LNCaP clone FGC (cell line): ENCODE measurements at regions not wholly inside any gene's neighbourhood (a gene's known extent, or its start where the extent isn't known, plus 50 kb on each side); places are given as distances from the start of the nearest gene placed in this dataset.

Experiments
- DNase-seq: peaks from one replicate; pipeline ENCODE4 v3.0.0-alpha.2; 2011; ENCODE audit warnings: low read depth
- H3K4me3 ChIP-seq: 2 replicates; pipeline ENCODE4 v1.5.1; 2011; ENCODE audit warnings: mild to moderate bottlenecking, low read depth, low read length, control low read depth
- TF ChIP-seq, protein P1 (sequence below): IDR thresholded peaks from 2 replicates; pipeline ENCODE4 v1.5.1; 2012; ENCODE audit warnings: mild to moderate bottlenecking; ENCODE audit not compliant: control insufficient read depth, insufficient read depth; ENCODE audit errors: extremely low read depth

DNA sequence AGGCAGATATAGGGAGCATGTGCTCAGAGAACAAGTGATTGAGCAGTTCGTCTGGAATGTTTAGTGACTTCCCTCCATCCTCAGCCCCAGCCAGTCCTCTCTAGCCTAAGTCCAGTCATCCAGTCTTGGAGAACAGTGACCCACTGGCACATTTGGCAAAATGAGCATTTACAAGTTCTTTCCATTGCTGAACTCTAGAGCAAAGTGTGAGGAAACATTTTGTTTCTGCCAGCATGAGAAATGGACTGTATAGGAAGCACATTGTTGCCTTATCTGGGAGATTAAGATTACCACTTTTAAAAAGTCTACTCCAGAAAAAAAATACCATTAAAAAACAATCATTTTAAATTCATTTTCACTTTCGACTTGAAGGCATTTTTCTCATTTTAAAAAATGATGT is 353.6 kb downstream of the SHQ1 start:
- no peak for DNase-seq
- H3K4me3 ChIP-seq: no peak overlapping the region

DNA sequence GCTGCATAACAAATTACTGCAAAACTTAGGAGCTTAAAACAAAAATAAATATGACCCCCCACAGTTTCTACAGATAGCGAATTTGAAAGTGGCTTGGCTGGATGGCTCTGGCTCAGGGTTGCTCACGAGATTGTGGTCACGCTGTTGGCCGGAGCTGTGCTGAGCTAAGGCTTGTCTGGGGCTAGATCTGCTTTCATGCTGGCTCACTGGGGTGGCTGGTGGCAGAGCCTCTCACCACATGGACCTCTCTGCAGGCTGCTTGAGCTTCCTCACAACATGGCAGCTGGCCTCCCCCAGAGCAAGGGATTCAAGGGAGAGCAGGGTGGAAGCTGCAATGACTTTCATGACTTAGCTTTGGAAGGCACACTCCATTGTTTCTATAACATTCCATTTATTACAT is 354.1 kb downstream of the SHQ1 start:
- no peak overlapping the region for H3K4me3 ChIP-seq
- TF ChIP-seq, protein P1, sequence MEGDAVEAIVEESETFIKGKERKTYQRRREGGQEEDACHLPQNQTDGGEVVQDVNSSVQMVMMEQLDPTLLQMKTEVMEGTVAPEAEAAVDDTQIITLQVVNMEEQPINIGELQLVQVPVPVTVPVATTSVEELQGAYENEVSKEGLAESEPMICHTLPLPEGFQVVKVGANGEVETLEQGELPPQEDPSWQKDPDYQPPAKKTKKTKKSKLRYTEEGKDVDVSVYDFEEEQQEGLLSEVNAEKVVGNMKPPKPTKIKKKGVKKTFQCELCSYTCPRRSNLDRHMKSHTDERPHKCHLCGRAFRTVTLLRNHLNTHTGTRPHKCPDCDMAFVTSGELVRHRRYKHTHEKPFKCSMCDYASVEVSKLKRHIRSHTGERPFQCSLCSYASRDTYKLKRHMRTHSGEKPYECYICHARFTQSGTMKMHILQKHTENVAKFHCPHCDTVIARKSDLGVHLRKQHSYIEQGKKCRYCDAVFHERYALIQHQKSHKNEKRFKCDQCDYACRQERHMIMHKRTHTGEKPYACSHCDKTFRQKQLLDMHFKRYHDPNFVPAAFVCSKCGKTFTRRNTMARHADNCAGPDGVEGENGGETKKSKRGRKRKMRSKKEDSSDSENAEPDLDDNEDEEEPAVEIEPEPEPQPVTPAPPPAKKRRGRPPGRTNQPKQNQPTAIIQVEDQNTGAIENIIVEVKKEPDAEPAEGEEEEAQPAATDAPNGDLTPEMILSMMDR: no peak
- no peak for DNase-seq

More for the DNA sequence above, 353.6 kb downstream of the SHQ1 start:
- TF ChIP-seq, protein P1: no peak

DNA sequence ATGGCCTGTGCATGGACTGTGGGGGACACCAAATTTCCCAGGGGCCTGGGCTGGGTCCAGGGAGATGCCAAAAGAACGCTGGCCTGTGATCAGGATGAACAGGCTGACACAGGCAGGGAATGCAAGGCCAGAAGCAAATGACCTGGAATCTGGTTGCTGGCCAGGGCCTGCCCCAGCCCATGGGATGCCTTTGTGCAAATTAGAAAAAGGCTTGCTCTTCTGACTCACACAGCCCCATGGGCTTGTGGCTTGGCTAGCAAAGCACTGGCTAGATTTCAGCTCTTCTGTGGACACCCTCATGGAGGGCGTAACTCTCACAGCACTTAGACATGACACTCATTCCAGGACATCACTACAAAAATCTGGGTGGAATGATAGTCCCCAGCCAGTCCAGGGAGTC is 356.0 kb downstream of the SHQ1 start:
- TF ChIP-seq, protein P1: no peak
- DNase-seq: no peak

GRCh38 chr3:72490688-72491435 is 357.4 kb downstream of the SHQ1 start:
- TF ChIP-seq, protein P1: no peak
- DNase-seq: no peak
- H3K4me3 ChIP-seq: no peak overlapping the region

More for the DNA sequence above, 356.0 kb downstream of the SHQ1 start:
- H3K4me3 ChIP-seq: no peak overlapping the region

GRCh38 chr3:72489901-72490300 is 358.3 kb downstream of the SHQ1 start:
- no peak for DNase-seq
- TF ChIP-seq, protein P1: no peak
- H3K4me3 ChIP-seq: no peak overlapping the region

DNA sequence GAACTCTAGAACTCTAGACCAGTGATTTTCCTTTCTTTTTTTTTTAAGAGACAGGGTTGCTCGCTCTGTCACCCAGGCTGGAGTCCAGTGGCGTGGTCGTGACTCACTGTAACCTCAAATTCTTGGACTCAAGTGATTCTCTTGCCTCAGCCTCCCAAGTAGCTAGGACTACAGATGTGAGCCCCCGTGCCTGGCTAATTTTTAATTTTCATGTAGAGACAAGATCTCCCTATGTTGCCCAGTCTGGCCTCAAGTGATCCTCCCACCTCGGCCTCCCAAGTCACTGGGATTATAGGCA is 359.6 kb downstream of the SHQ1 start:
- H3K4me3 ChIP-seq: no peak overlapping the region
- no peak for DNase-seq
- TF ChIP-seq, protein P1: no peak
